ENCODE measurements at regions not wholly inside any gene's neighbourhood (a gene's known extent, or its start where the extent isn't known, plus 50 kb on each side); places are given as distances from the start of the nearest gene placed in this dataset.

DNA sequence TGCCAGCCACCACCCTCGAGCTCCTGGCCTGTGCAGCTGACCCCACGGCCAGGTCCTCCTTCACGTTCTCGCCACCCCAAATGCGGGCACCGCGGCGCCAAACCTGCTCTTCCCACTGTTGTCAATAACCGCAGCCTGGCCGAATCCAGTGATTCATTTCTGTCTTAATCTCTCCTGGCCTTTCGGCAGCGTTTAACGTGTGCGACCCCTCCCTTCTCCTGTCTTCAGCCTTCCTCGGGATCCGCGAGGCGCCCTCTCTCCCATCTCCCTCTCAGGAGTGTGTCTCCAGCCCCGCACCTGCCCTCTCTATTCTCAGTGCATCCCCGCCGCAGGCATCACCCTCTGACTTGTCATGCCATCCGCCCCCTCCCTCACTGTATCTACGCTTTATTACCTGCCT lies 91.4 kb downstream of the THBS2 start:
- no peaks in the 10 kb centered on the region for H3K4me1 Mint-ChIP-seq
- no peaks in the 10 kb centered on the region for H3K27me3 Mint-ChIP-seq
- ChIA-PET POLR2A (no interaction called here), CTCF (no interaction called here)
- H3K9me3 Mint-ChIP-seq = no peaks in the 10 kb centered on the region
- H3K4me3 Mint-ChIP-seq = no peak overlapping the region
- no peaks in the 10 kb centered on the region for H3K36me3 Mint-ChIP-seq (ENCODE audit: low read depth)
- TF ChIP-seq, protein P1, sequence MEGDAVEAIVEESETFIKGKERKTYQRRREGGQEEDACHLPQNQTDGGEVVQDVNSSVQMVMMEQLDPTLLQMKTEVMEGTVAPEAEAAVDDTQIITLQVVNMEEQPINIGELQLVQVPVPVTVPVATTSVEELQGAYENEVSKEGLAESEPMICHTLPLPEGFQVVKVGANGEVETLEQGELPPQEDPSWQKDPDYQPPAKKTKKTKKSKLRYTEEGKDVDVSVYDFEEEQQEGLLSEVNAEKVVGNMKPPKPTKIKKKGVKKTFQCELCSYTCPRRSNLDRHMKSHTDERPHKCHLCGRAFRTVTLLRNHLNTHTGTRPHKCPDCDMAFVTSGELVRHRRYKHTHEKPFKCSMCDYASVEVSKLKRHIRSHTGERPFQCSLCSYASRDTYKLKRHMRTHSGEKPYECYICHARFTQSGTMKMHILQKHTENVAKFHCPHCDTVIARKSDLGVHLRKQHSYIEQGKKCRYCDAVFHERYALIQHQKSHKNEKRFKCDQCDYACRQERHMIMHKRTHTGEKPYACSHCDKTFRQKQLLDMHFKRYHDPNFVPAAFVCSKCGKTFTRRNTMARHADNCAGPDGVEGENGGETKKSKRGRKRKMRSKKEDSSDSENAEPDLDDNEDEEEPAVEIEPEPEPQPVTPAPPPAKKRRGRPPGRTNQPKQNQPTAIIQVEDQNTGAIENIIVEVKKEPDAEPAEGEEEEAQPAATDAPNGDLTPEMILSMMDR (IDR thresholded peaks at IDR 0.05) = no peak
- ATAC-seq (ENCODE audit: low read depth) (no peak), DNase-seq (no peak)
- no peak overlapping the region for H3K27ac Mint-ChIP-seq
- intact Hi-C loops (cut with micrococcal nuclease) = no loop called here

DNA sequence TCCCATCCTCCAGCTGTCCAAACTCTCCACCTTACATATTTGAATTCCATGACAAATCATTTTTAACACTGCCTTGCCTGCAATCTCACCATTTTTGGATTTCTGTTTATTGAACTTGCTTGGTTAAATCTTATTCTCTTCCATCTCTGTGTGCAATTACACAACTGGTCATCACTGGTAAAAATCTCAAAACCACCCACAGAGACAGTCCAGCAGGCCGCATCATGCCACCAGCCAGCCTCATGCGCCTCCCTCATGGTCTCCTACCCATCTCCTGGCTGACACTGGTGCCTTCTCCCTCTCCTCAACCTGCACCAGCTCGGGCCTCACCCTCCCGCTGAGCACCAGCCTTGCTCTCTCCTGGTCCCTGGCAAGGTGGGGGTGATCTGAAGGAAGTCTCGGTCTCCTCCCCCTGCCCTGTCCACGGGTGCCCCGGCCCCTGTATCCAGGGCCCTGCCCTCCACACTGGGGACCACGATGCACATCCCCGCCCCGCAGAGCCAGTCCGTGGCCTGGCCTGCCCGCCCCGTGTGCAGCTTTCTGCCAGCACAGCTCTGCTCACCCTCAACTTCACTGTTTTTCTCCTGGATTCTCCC lies 92.0 kb downstream of the THBS2 start:
- TF ChIP-seq, protein P1 (IDR thresholded peaks at IDR 0.05) = no peak
- Mint-ChIP-seq H3K4me1 (no peaks in the 10 kb centered on the region), H3K36me3 (ENCODE audit: low read depth) (no peaks in the 10 kb centered on the region), H3K27me3 (no peaks in the 10 kb centered on the region), H3K27ac (no peak overlapping the region), H3K4me3 (no peak overlapping the region), H3K9me3 (no peaks in the 10 kb centered on the region)
- ATAC-seq (ENCODE audit: low read depth) (no peak), DNase-seq (no peak)
- ChIA-PET CTCF (no interaction called here), POLR2A (no interaction called here)
- intact Hi-C loops (cut with micrococcal nuclease) = no loop called here

DNA sequence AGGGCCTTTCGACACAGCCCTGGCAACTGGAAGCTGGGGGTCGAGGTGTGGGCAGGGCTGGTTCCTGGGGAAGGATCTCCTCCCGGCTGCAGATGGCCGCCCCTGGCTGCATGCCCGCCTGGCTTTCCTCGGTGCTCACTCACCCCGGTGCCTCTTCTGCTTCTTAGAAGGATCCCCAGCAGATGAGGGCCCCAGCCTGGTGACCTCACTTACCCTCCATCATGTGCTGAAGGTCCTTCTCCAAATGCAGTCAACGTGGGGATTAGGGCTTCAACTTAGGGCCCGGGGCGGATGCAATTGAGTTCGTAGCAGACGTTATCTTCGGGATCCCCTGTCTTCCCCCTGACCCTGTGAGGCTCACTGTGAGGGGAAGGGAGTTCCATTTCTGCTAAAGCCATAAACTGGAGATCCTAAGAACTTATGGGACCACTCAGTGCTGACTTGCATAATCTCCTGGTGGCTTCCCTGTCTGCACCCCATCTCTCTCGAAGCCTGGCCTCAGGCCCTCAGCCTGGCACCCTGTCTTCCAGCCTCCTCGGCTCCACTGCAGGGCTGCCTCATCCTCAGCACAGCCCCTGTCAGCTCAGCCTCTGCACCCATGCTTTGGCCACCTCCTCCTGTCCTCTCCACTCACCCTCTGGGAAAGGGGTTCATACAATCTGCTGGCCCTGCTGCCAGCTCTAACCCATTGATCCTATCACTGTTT lies 92.6 kb downstream of the THBS2 start:
- no peaks in the 10 kb centered on the region for H3K27me3 Mint-ChIP-seq
- ATAC-seq (ENCODE audit: low read depth) = no peak
- no peaks in the 10 kb centered on the region for H3K36me3 Mint-ChIP-seq (ENCODE audit: low read depth)
- H3K27ac Mint-ChIP-seq = no peak overlapping the region
- no peak overlapping the region for H3K4me3 Mint-ChIP-seq
- CTCF ChIA-PET = no interaction called here
- H3K4me1 Mint-ChIP-seq = no peaks in the 10 kb centered on the region
- H3K9me3 Mint-ChIP-seq = no peaks in the 10 kb centered on the region
- TF ChIP-seq, protein P1 (IDR thresholded peaks at IDR 0.05) = no peak
- no peak for DNase-seq
- intact Hi-C loops (cut with micrococcal nuclease) = no loop called here
- POLR2A ChIA-PET = no interaction called here

DNA sequence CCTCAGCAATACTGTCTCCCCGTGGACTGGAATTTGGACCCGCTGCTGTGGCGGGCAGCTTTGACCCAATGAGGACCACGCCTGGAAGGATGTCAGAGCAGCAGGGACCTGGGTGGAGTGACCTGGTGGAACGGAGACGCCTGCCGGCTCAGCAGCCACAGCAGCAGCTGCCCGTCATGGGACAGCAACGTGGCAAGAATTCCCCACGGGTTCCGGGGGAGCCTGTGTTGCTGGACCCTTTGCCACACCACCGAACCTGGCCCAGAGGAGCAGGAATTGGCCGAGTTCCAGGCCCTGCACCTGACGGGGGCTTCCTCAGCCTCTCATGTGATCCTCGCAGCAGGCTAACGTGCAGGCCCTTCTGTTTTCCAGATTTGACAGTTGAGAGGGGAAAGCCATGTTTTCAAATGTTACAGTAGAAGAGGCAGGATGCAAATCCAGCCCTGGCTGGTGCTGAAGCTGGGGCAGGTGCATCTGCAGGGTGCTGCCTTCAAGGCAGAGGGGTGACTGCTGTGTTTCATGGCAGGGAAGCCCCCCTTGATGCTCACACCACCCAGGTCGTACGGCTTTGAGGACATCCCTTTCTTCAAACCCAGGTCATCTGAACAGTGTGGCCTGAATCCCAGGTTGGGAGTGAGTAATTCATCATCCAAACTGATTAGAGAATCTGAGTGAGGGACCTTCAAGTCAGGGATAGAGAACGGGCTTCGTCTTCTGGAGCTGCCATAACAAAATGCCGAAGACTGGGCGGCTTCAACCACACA lies 93.4 kb downstream of the THBS2 start:
- Mint-ChIP-seq H3K27ac (no peak overlapping the region), H3K36me3 (ENCODE audit: low read depth) (no peaks in the 10 kb centered on the region)
- DNase-seq = no peak

DNA sequence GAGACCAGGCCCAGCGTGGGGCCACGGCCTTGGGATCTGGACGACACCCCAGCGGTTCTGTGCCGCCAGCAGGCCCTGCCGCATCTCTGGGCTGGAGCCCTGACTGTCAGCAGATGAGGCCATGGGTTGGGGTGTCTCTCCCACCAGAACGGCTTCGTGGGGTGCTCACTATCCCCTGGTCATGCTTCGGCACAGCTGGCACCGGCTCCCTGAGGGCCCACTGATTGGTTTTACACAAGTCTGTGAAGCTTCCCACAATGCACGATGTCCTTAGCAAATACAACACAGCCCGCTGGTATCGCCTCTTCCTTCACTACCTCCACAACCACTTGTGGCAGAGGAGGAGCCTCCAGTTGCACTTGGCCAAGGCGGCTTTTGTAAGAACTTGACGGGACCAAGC lies 94.3 kb downstream of the THBS2 start:
- ChIA-PET POLR2A (no interaction called here), CTCF (no interaction called here)
- Mint-ChIP-seq H3K27ac (no peak overlapping the region), H3K36me3 (ENCODE audit: low read depth) (no peaks in the 10 kb centered on the region), H3K9me3 (no peaks in the 10 kb centered on the region), H3K4me3 (no peak overlapping the region), H3K4me1 (no peaks in the 10 kb centered on the region), H3K27me3 (no peaks in the 10 kb centered on the region)
- DNase-seq (no peak), ATAC-seq (ENCODE audit: low read depth) (no peak)
- TF ChIP-seq, protein P1 (IDR thresholded peaks at IDR 0.05) = no peak
- intact Hi-C loops (cut with micrococcal nuclease) = no loop called here

More for the DNA sequence above, 93.4 kb downstream of the THBS2 start:
- no peak overlapping the region for H3K4me3 Mint-ChIP-seq
- no peak for ATAC-seq (ENCODE audit: low read depth)
- H3K9me3 Mint-ChIP-seq = no peaks in the 10 kb centered on the region
- no peaks in the 10 kb centered on the region for H3K4me1 Mint-ChIP-seq
- no peaks in the 10 kb centered on the region for H3K27me3 Mint-ChIP-seq
- ChIA-PET CTCF (no interaction called here), POLR2A (no interaction called here)
- intact Hi-C loops (cut with micrococcal nuclease) = no loop called here
- TF ChIP-seq, protein P1 (IDR thresholded peaks at IDR 0.05) = no peak
